Keratinocyte (primary cell): ENCODE measurements at regions not wholly inside any gene's neighbourhood (a gene's known extent, or its start where the extent isn't known, plus 50 kb on each side); places are given as distances from the start of the nearest gene placed in this dataset.

Experiments
- DNase-seq: peaks from one replicate; pipeline ENCODE4 v3.0.0-alpha.2; 2011; ENCODE audit warnings: low read depth, missing footprints, low spot score
- FAIRE-seq: peaks from 2 replicates; lab custom pipeline; 2011; peaks lifted over from hg19 to GRCh38; lab: Jason Lieb, UNC
- H2AFZ ChIP-seq: 2 replicates; pipeline ENCODE4 v1.6.0; 2012; ENCODE audit warnings: low read length, control low read depth, inconsistent platforms; ENCODE audit not compliant: control insufficient read depth
- H3K27ac ChIP-seq: 2 replicates; pipeline ENCODE4 v1.5.1; 2011; ENCODE audit warnings: low read length; ENCODE audit not compliant: control insufficient read depth, insufficient read depth
- H3K27me3 ChIP-seq: 3 replicates; pipeline ENCODE4 v1.6.0; 2011; ENCODE audit warnings: low read length; ENCODE audit not compliant: control insufficient read depth, insufficient read depth; ENCODE audit errors: extremely low read depth
- H3K36me3 ChIP-seq, 2 experiments: 2 replicates in 1 of 2; 3 replicates in 1 of 2; pipeline ENCODE4 v1.5.1; 2011; ENCODE audit warnings: low read length in 2 of 2, mild to moderate bottlenecking in 1 of 2; ENCODE audit not compliant: control insufficient read depth in 2 of 2, insufficient read depth in 2 of 2; ENCODE audit errors: extremely low read depth in 1 of 2
- H3K4me1 ChIP-seq: 3 replicates; pipeline ENCODE4 v1.5.1; 2011; ENCODE audit warnings: low read length; ENCODE audit not compliant: control insufficient read depth, insufficient read depth; ENCODE audit errors: extremely low read depth
- H3K4me2 ChIP-seq: 3 replicates; pipeline ENCODE4 v1.6.0; 2011; ENCODE audit warnings: low read depth, low read length; ENCODE audit not compliant: control insufficient read depth, insufficient read depth; ENCODE audit errors: extremely low read depth
- H3K4me3 ChIP-seq, 3 experiments: fragments of 200-600 bp in 1 of 3; sonication (generic) in 1 of 3; 2 replicates in 2 of 3; 3 replicates in 1 of 3; pipeline ENCODE4 v1.5.1; 2011 to 2016; ENCODE audit warnings: low read length in 3 of 3, mild to moderate bottlenecking in 3 of 3, control low read depth in 2 of 3, inconsistent platforms in 1 of 3, low read depth in 1 of 3, mixed read lengths in 1 of 3, mixed run types in 1 of 3, moderate library complexity in 1 of 3; ENCODE audit not compliant: control insufficient read depth in 2 of 3, insufficient read depth in 2 of 3; ENCODE audit errors: extremely low read depth in 1 of 3
- H3K79me2 ChIP-seq: 2 replicates; pipeline ENCODE4 v1.6.0; 2012; ENCODE audit warnings: low read length; ENCODE audit not compliant: control insufficient read depth, insufficient read depth
- H3K9ac ChIP-seq: 3 replicates; pipeline ENCODE4 v1.6.0; 2011; ENCODE audit warnings: low read length; ENCODE audit not compliant: control insufficient read depth, insufficient read depth; ENCODE audit errors: extremely low read depth
- H3K9me1 ChIP-seq: 3 replicates; pipeline ENCODE4 v1.6.0; 2011; ENCODE audit warnings: low read length; ENCODE audit not compliant: control insufficient read depth, insufficient read depth; ENCODE audit errors: extremely low read depth
- H3K9me3 ChIP-seq: 2 replicates; pipeline ENCODE4 v1.5.1; 2012; ENCODE audit warnings: low read depth, low read length; ENCODE audit not compliant: control insufficient read depth
- H4K20me1 ChIP-seq: 3 replicates; pipeline ENCODE4 v1.6.0; 2011; ENCODE audit warnings: low read length; ENCODE audit not compliant: control insufficient read depth, insufficient read depth; ENCODE audit errors: extremely low read depth
- EZH2 ChIP-seq: IDR thresholded peaks from one replicate; pipeline ENCODE4 v1.6.1; 2012; ENCODE audit warnings: inconsistent platforms, mild to moderate bottlenecking, low read length, moderate library complexity
- dilution Hi-C: fragments of 300-500 bp; cut with MboI; formaldehyde crosslinking; loops from one replicate; pipeline ENCODE4 v1.7.0; 2020; ENCODE audit warnings: low sequenced_read_pairs; ENCODE audit not compliant: extremely low pct_ligation_motif_present
- TF ChIP-seq, protein P1 (sequence below), 3 experiments: IDR thresholded peaks in 1 of 3; conservative IDR thresholded peaks in 1 of 3; optimal IDR thresholded peaks in 1 of 3; 2 replicates in 2 of 3; 3 replicates in 1 of 3; pipeline versions ENCODE3 to v1.5.1; 2011; ENCODE audit warnings: low read length in 3 of 3, mild to moderate bottlenecking in 3 of 3, moderate library complexity in 2 of 3, control low read depth in 1 of 3, inconsistent platforms in 1 of 3; ENCODE audit not compliant: insufficient read depth in 2 of 3; ENCODE audit errors: extremely low read depth in 1 of 3

DNA sequence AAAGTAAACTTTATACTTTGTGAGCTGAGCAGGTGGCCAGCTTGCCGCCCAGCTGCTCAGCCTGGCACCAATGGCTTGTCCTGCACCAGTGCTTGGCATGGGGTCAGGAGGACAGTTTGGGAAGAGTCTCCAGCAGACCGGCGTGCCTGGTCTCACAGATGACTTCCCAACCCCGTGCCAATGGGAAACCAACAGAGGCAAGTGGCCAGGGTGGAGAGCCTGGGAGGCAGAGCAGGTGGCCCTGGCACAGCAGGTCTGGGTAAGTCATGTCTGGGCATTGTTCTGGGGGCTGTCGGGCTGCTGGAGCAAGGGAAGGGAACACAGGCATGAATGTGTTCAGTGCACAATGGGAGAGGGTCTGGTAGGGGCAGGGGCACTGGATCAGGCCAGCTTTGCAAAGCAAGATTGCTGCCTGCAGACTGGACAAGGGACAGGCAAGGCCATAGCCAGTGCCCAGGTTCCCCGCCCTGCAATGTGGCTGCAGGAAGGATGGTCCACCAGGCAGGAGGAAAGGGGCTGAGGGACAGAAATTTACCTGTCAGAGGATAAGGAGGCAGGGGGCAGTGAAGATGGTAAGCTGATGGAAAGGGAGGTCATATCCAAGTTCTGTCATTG lies 76.2 kb upstream of the ALDH1B1 start:
- H3K79me2 ChIP-seq, result no peaks in the 10 kb centered on the region
- no peaks in the 10 kb centered on the region for H3K9me1 ChIP-seq
- H3K36me3 ChIP-seq, result no peaks in the 10 kb centered on the region
- H4K20me1 ChIP-seq, result no peaks in the 10 kb centered on the region
- no peaks in the 10 kb centered on the region for H3K9me3 ChIP-seq
- FAIRE-seq, result no peak
- peaks cover 6% of the 10 kb centered on the region for H3K4me1 ChIP-seq
- peaks cover under 1% of the 10 kb centered on the region for H3K27me3 ChIP-seq
- no peak overlapping the region for H3K4me2 ChIP-seq
- no peak overlapping the region for H3K9ac ChIP-seq
- dilution Hi-C loops, result no loop called here
- H3K4me3 ChIP-seq, result no peak overlapping the region
- TF ChIP-seq, protein P1, sequence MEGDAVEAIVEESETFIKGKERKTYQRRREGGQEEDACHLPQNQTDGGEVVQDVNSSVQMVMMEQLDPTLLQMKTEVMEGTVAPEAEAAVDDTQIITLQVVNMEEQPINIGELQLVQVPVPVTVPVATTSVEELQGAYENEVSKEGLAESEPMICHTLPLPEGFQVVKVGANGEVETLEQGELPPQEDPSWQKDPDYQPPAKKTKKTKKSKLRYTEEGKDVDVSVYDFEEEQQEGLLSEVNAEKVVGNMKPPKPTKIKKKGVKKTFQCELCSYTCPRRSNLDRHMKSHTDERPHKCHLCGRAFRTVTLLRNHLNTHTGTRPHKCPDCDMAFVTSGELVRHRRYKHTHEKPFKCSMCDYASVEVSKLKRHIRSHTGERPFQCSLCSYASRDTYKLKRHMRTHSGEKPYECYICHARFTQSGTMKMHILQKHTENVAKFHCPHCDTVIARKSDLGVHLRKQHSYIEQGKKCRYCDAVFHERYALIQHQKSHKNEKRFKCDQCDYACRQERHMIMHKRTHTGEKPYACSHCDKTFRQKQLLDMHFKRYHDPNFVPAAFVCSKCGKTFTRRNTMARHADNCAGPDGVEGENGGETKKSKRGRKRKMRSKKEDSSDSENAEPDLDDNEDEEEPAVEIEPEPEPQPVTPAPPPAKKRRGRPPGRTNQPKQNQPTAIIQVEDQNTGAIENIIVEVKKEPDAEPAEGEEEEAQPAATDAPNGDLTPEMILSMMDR (optimal IDR thresholded peaks at IDR 0.05 in 1 of 3, IDR thresholded peaks at IDR 0.05 in 1 of 3, conservative IDR thresholded peaks at IDR 0.05 in 1 of 3; ENCODE audit: extremely low read depth in 1 of 3, insufficient read depth in 2 of 3, low read length in 3 of 3), result no peak
- no peak for TF ChIP-seq EZH2
- H3K27ac ChIP-seq, result no peak overlapping the region
- no peak for DNase-seq
- H2AFZ ChIP-seq, result no peak overlapping the region

DNA sequence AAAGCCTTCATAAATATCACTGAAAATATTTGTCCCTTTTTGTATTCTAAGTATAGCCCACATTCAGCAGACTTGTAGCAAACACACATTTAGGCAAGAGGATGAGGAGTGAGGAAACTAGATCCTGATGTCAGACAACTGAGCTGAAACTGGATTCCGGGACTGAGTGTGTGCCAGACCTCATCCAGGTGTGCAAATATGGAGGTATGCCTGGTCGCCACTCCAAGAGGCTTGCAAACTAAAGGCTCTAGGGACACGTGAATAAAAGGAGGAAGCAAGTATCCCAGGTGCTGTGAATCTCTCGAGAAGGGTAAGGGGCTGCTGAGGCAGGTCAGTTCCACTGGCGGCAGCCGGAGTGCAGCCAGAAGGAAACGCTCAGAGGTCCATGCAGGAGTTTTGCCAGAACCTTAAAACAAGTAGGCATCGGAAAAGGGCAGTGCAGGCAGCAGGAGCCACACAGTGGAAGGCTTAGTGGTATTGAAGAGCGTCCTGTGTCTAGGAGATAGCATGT lies 77.4 kb upstream of the ALDH1B1 start:
- H4K20me1 ChIP-seq, result no peaks in the 10 kb centered on the region
- no peaks in the 10 kb centered on the region for H3K9me3 ChIP-seq
- H3K9me1 ChIP-seq, result no peaks in the 10 kb centered on the region
- no peak overlapping the region for H3K9ac ChIP-seq
- no peak overlapping the region for H2AFZ ChIP-seq
- H3K27me3 ChIP-seq, result peaks cover 4% of the 10 kb centered on the region
- no peaks in the 10 kb centered on the region for H3K79me2 ChIP-seq
- H3K4me3 ChIP-seq, result no peak overlapping the region
- TF ChIP-seq EZH2, result no peak
- TF ChIP-seq, protein P1 (optimal IDR thresholded peaks at IDR 0.05 in 1 of 3, IDR thresholded peaks at IDR 0.05 in 1 of 3, conservative IDR thresholded peaks at IDR 0.05 in 1 of 3; ENCODE audit: extremely low read depth in 1 of 3, insufficient read depth in 2 of 3, low read length in 3 of 3), result no peak
- H3K36me3 ChIP-seq, result no peaks in the 10 kb centered on the region
- dilution Hi-C loops, result no loop called here
- no peak overlapping the region for H3K27ac ChIP-seq
- peaks cover 6% of the 10 kb centered on the region for H3K4me1 ChIP-seq
- DNase-seq (no peak), FAIRE-seq (no peak)
- H3K4me2 ChIP-seq, result no peak overlapping the region
